A673 (cell line): ENCODE measurements at regions not wholly inside any gene's neighbourhood (a gene's known extent, or its start where the extent isn't known, plus 50 kb on each side); places are given as distances from the start of the nearest gene placed in this dataset.

ENCODE experiments used
- BruUV-seq: library from RNA; stranded (reverse); fragments of 400-500 nt; replicated peaks from 2 replicates; lab custom pipeline; 2021; lab: Mats Ljungman, UMichigan
- CTCF ChIA-PET: fragments of 300-600 bp; sonication (Branson Sonifier 250); formaldehyde crosslinking; loops from one replicate; lab custom pipeline; 2022; ENCODE audit warnings: antibody characterized with exemption; lab: Charles Lee
- POLR2A ChIA-PET: fragments of 300-600 bp; sonication (Branson Sonifier 250); formaldehyde crosslinking; loops from one replicate; lab custom pipeline; 2022; ENCODE audit warnings: antibody characterized with exemption; ENCODE audit not compliant: low non-redundant PET; lab: Charles Lee
- DNase-seq: peaks from one replicate; pipeline ENCODE4 v3.0.0-alpha.2; 2015; ENCODE audit warnings: low spot score
- H3K27ac ChIP-seq: fragments of 200-600 bp; sonication (generic); 2 replicates; pipeline ENCODE4 v1.5.1; 2016; ENCODE audit warnings: mixed run types, low read depth, mild to moderate bottlenecking, mixed read lengths, antibody characterized with exemption, low read length; ENCODE audit not compliant: poor library complexity, severe bottlenecking
- H3K27me3 ChIP-seq: fragments of 200-600 bp; sonication (generic); replicated peaks from 2 replicates; pipeline ENCODE4 v1.6.1; 2017; ENCODE audit warnings: mixed run types, low read depth, mild to moderate bottlenecking, mixed read lengths, antibody characterized with exemption, low read length; ENCODE audit not compliant: insufficient read depth, poor library complexity
- H3K36me3 ChIP-seq: fragments of 200-600 bp; sonication (generic); 2 replicates; pipeline ENCODE4 v1.6.1; 2016; ENCODE audit warnings: mixed run types, mild to moderate bottlenecking, mixed read lengths, antibody characterized with exemption, low read length; ENCODE audit not compliant: insufficient read depth, poor library complexity, severe bottlenecking
- H3K4me1 ChIP-seq: fragments of 200-600 bp; sonication (generic); 2 replicates; pipeline ENCODE4 v1.6.1; 2017; ENCODE audit warnings: mixed run types, mild to moderate bottlenecking, mixed read lengths, antibody characterized with exemption, low read length; ENCODE audit not compliant: insufficient read depth, poor library complexity, severe bottlenecking
- H3K4me3 ChIP-seq: fragments of 200-600 bp; sonication (generic); 2 replicates; pipeline ENCODE4 v1.5.1; 2016; ENCODE audit warnings: low read depth, mixed run types, mild to moderate bottlenecking, mixed read lengths, low read length; ENCODE audit not compliant: poor library complexity, severe bottlenecking
- H3K9me3 ChIP-seq: fragments of 200-600 bp; sonication (generic); 2 replicates; pipeline ENCODE4 v1.6.1; 2016; ENCODE audit warnings: mixed run types, low read depth, mild to moderate bottlenecking, mixed read lengths, antibody characterized with exemption, low read length; ENCODE audit not compliant: poor library complexity, severe bottlenecking
- EZH2 ChIP-seq: fragments of 200-600 bp; sonication (generic); IDR thresholded peaks from 2 replicates; pipeline ENCODE4 v1.6.1; 2017; ENCODE audit warnings: borderline replicate concordance, low read depth, mild to moderate bottlenecking, mixed read lengths, antibody characterized with exemption, low read length; ENCODE audit not compliant: poor library complexity, severe bottlenecking
- intact Hi-C: fragments of 100-400 bp; cut with micrococcal nuclease; formaldehyde crosslinking; loops from one replicate; pipeline ENCODE4 v1.10.0; 2022; ENCODE audit not compliant: unreplicated experiment
- TF ChIP-seq, protein P1 (sequence below): fragments of 300-800, 200-600 bp; sonication (generic); conservative IDR thresholded peaks from 2 replicates; pipeline ENCODE4 v1.5.1; 2017; ENCODE audit warnings: low read depth, mild to moderate bottlenecking, antibody characterized with exemption, low read length, moderate library complexity, mixed read lengths

DNA sequence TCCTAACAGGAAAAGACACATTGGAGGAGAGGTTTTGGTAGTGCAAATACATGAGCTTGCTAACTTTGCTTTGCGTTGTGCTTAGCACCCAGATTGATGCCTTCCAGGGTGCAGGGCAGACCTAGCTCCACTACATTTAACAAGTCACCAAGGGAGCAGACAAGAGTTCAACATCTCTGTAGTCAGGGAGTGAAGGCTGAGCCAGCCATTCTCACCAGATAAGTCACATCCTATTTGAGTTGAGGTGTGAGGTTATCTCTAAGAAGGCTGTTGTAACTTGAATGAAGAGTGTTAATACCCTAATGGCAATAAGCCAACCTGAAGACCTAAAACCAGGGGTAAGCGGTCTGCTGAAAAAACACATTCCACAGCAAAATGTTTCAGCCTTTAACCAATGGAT is 69.6 kb upstream of the DSEL start:
- no peaks in the 10 kb centered on the region for H3K36me3 ChIP-seq
- TF ChIP-seq EZH2: no peak
- TF ChIP-seq, protein P1, sequence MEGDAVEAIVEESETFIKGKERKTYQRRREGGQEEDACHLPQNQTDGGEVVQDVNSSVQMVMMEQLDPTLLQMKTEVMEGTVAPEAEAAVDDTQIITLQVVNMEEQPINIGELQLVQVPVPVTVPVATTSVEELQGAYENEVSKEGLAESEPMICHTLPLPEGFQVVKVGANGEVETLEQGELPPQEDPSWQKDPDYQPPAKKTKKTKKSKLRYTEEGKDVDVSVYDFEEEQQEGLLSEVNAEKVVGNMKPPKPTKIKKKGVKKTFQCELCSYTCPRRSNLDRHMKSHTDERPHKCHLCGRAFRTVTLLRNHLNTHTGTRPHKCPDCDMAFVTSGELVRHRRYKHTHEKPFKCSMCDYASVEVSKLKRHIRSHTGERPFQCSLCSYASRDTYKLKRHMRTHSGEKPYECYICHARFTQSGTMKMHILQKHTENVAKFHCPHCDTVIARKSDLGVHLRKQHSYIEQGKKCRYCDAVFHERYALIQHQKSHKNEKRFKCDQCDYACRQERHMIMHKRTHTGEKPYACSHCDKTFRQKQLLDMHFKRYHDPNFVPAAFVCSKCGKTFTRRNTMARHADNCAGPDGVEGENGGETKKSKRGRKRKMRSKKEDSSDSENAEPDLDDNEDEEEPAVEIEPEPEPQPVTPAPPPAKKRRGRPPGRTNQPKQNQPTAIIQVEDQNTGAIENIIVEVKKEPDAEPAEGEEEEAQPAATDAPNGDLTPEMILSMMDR: no peak
- intact Hi-C loops: loop anchor here (10.0 kb wide), 2 partner anchors 51 to 269 kb away; no protein-coding TSS in a partner anchor
- H3K4me3 ChIP-seq: no peak overlapping the region
- DNase-seq: no peak
- ChIA-PET POLR2A (no interaction called here), CTCF (no interaction called here)
- no peak overlapping the region for H3K27ac ChIP-seq
- H3K9me3 ChIP-seq: no peaks in the 10 kb centered on the region
- no TSS peak for BruUV-seq
- H3K4me1 ChIP-seq: no peaks in the 10 kb centered on the region
- H3K27me3 ChIP-seq: no peaks in the 10 kb centered on the region

DNA sequence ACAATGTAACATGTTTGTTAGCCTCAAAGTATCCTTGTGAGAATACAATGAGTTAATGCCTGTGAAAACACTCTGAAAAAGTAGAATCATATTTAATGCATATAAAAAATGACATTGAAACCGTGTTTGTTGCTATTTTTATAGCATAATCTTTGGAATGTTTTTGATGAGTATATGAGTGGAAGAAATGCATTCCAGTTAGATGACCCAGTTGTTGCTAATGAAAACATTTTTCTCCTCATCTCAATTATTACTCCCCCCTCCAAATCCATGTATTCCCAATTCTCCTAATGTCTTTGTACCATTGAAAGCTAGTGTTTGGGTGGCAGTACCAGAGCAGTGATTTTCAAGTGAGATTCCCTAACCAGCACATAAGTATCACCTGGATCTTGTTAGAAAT is 67.1 kb upstream of the DSEL start:
- TF ChIP-seq EZH2: no peak
- TF ChIP-seq, protein P1: no peak
- POLR2A ChIA-PET: no interaction called here
- CTCF ChIA-PET: no interaction called here
- Histone ChIP-seq H3K27me3 (no peaks in the 10 kb centered on the region), H3K27ac (no peak overlapping the region), H3K36me3 (no peaks in the 10 kb centered on the region), H3K9me3 (no peaks in the 10 kb centered on the region), H3K4me1 (no peaks in the 10 kb centered on the region), H3K4me3 (no peak overlapping the region)
- no peak for DNase-seq
- intact Hi-C loops: loop anchor here (10.0 kb wide), 2 partner anchors 49 to 271 kb away; no protein-coding TSS in a partner anchor
- BruUV-seq: no TSS peak

DNA sequence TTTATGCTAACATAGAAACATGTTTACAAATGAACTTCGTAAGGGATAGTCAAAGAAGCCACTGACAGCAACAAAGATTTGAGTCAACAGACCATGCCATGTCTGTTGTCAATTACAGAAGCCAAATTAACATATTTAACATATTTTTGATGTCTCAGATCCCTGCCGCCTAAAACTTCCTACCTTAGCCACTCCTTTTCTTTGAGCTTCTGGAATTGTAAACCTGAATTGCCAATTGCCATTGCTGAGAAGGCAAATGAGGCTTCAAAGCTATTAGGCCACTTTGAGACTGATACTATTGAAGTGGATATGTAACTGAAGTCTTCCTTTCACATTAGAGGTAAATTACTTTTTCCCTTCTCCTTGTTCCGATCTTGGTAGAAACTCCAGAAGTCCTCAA is 66.0 kb upstream of the DSEL start:
- H3K27me3 ChIP-seq: no peaks in the 10 kb centered on the region
- H3K4me1 ChIP-seq: no peaks in the 10 kb centered on the region
- intact Hi-C loops: loop anchor here (10.0 kb wide), 2 partner anchors 48 to 272 kb away; no protein-coding TSS in a partner anchor
- no peak for DNase-seq
- no peaks in the 10 kb centered on the region for H3K9me3 ChIP-seq
- H3K27ac ChIP-seq: no peak overlapping the region
- no peak for TF ChIP-seq EZH2
- TF ChIP-seq, protein P1: no peak
- BruUV-seq: no TSS peak
- no peaks in the 10 kb centered on the region for H3K36me3 ChIP-seq
- ChIA-PET CTCF (no interaction called here), POLR2A (no interaction called here)
- no peak overlapping the region for H3K4me3 ChIP-seq
